GM12878 (cell line): ENCODE measurements at regions not wholly inside any gene's neighbourhood (a gene's known extent, or its start where the extent isn't known, plus 50 kb on each side); places are given as distances from the start of the nearest gene placed in this dataset.
A peak's percentile ranks its signal among the peaks of the same experiment; 100 is the strongest.

Experiments
- ATAC-seq: fragments of 200-7000 bp; cut with Tn5 transposase; 3 replicates; pipeline ENCODE4 v1.9.1; 2020; ENCODE audit warnings: mild to moderate bottlenecking, moderate library complexity
- BruUV-seq: library from RNA; stranded (reverse); fragments of 400-500 nt; replicated peaks from 2 replicates; lab custom pipeline; 2021; lab: Mats Ljungman, UMichigan
- CTCF ChIA-PET: fragments of 300-600 bp; sonication (Branson Sonifier 250); formaldehyde crosslinking; extraction: SDS; loops from one replicate; lab custom pipeline; 2021; ENCODE audit warnings: inconsistent platforms; lab: Yijun Ruan, JAX
- POLR2A ChIA-PET: fragments of 350-600 bp; formaldehyde crosslinking; extraction: SDS; loops from one replicate; lab custom pipeline; 2021; ENCODE audit warnings: inconsistent platforms; lab: Charles Lee
- RAD21 ChIA-PET: fragments of 300-600 bp; sonication (Branson Sonifier 250); formaldehyde crosslinking; loops from one replicate; lab custom pipeline; 2023; ENCODE audit warnings: antibody characterized with exemption; ENCODE audit not compliant: unreplicated experiment; lab: Charles Lee
- SMC1A ChIA-PET: fragments of 300-600 bp; sonication (Branson Sonifier 250); formaldehyde crosslinking; loops from one replicate; lab custom pipeline; 2023; ENCODE audit not compliant: unreplicated experiment, uncharacterized antibody; lab: Charles Lee
- DNase-seq: peaks from one replicate; pipeline ENCODE4 v3.0.0-alpha.2; 2011; ENCODE audit warnings: low read depth, low spot score
- FAIRE-seq: peaks from 3 replicates; lab custom pipeline; 2011; peaks lifted over from hg19 to GRCh38; lab: Jason Lieb, UNC
- H2AFZ ChIP-seq: 2 replicates; pipeline ENCODE4 v1.6.0; 2011; ENCODE audit warnings: low read depth, low read length, control low read depth; ENCODE audit not compliant: control insufficient read depth
- H3K27ac ChIP-seq: 2 replicates; pipeline ENCODE4 v1.5.1; 2011; ENCODE audit warnings: control low read depth; ENCODE audit not compliant: control insufficient read depth, insufficient read depth
- H3K27me3 ChIP-seq, 2 experiments: replicated peaks in 1 of 2; 2 replicates each; pipeline versions ENCODE4 v1.6.0 to v1.6.1; 2011; ENCODE audit warnings: low read length in 1 of 2; ENCODE audit not compliant: control insufficient read depth in 2 of 2, insufficient read depth in 2 of 2
- H3K36me3 ChIP-seq, 2 experiments: 2 replicates each; pipeline ENCODE4 v1.5.1; 2011; ENCODE audit warnings: low read length in 1 of 2; ENCODE audit not compliant: control insufficient read depth in 2 of 2, insufficient read depth in 2 of 2
- H3K4me1 ChIP-seq: 2 replicates; pipeline ENCODE4 v1.6.1; 2011; ENCODE audit warnings: mild to moderate bottlenecking, low read length, moderate library complexity, mixed read lengths; ENCODE audit not compliant: control insufficient read depth, insufficient read depth
- H3K4me2 ChIP-seq: 2 replicates; pipeline ENCODE4 v1.6.0; 2011; ENCODE audit warnings: control low read depth; ENCODE audit not compliant: control insufficient read depth, insufficient read depth
- H3K4me3 ChIP-seq: fragments of 200-600 bp; sonication (generic); 2 replicates; pipeline ENCODE4 v1.5.1; 2016
- H3K79me2 ChIP-seq: 2 replicates; pipeline ENCODE4 v1.6.0; 2011; ENCODE audit warnings: low read length; ENCODE audit not compliant: control insufficient read depth, insufficient read depth
- H3K9ac ChIP-seq: 2 replicates; pipeline ENCODE4 v1.8.0; 2011; ENCODE audit warnings: low read length, control low read depth, mixed read lengths; ENCODE audit not compliant: control insufficient read depth, insufficient read depth
- H3K9me3 ChIP-seq: replicated peaks from 3 replicates; pipeline ENCODE4 v1.5.1; 2011; ENCODE audit warnings: mild to moderate bottlenecking, low read length; ENCODE audit not compliant: control insufficient read depth, insufficient read depth
- H4K20me1 ChIP-seq: 2 replicates; pipeline ENCODE4 v1.6.0; 2011; ENCODE audit not compliant: control insufficient read depth, insufficient read depth
- ASH2L ChIP-seq: fragments of 300-600, 200-600 bp; sonication (generic); IDR thresholded peaks from 2 replicates; pipeline ENCODE4 v1.6.1; 2017; ENCODE audit warnings: low read depth, mild to moderate bottlenecking, borderline replicate concordance
- CBFB ChIP-seq: IDR thresholded peaks from 2 replicates; pipeline ENCODE4 v1.6.1; 2016; ENCODE audit warnings: antibody characterized with exemption, low read depth
- CBX5 ChIP-seq: sonication (generic); IDR thresholded peaks from 2 replicates; pipeline ENCODE4 v1.6.1; 2016; ENCODE audit warnings: low read depth, moderate library complexity, mild to moderate bottlenecking, inconsistent platforms
- CREM ChIP-seq: IDR thresholded peaks from 2 replicates; pipeline ENCODE4 v1.6.1; 2014; ENCODE audit warnings: antibody characterized with exemption, low read depth
- EZH2 ChIP-seq: IDR thresholded peaks from 2 replicates; pipeline ENCODE4 v1.6.1; 2012; ENCODE audit warnings: low read depth, mild to moderate bottlenecking, control low read depth, inconsistent platforms, low read length, borderline replicate concordance; ENCODE audit not compliant: control insufficient read depth
- FOXM1 ChIP-seq: IDR thresholded peaks from 2 replicates; pipeline ENCODE4 v1.6.1; 2012; ENCODE audit warnings: low read depth, mild to moderate bottlenecking, inconsistent platforms, low read length, moderate library complexity
- MEF2B ChIP-seq: fragments of 450-650 bp; IDR thresholded peaks from 2 replicates; pipeline ENCODE4 v1.6.1; 2018; ENCODE audit warnings: mild to moderate bottlenecking, moderate library complexity; ENCODE audit not compliant: partially characterized antibody, poor library complexity, severe bottlenecking
- NR2C1 ChIP-seq: fragments of 450-650 bp; IDR thresholded peaks from 2 replicates; pipeline ENCODE4 v1.6.1; 2017; ENCODE audit warnings: antibody characterized with exemption, mild to moderate bottlenecking, moderate library complexity
- PAX8 ChIP-seq: fragments of 450-650 bp; IDR thresholded peaks from 2 replicates; pipeline ENCODE4 v1.6.1; 2017; ENCODE audit warnings: mild to moderate bottlenecking, moderate library complexity
- POLR2AphosphoS2 ChIP-seq: IDR thresholded peaks from 2 replicates; pipeline ENCODE4 v1.6.1; 2011; ENCODE audit warnings: low read depth, mild to moderate bottlenecking, low read length, improper control_type of control experiment, moderate library complexity
- RAD51 ChIP-seq: fragments of 450-650 bp; IDR thresholded peaks from 2 replicates; pipeline ENCODE4 v1.6.1; 2016; ENCODE audit warnings: moderate library complexity, mild to moderate bottlenecking, inconsistent platforms
- RB1 ChIP-seq: fragments of 450-650 bp; formaldehyde crosslinking; IDR thresholded peaks from 2 replicates; pipeline ENCODE4 v1.6.1; 2017; ENCODE audit warnings: mild to moderate bottlenecking, borderline replicate concordance
- RUNX3 ChIP-seq: IDR thresholded peaks from 2 replicates; pipeline ENCODE4 v1.6.1; 2012; ENCODE audit warnings: low read length, inconsistent platforms
- SREBF1 ChIP-seq: IDR thresholded peaks from 2 replicates; pipeline ENCODE4 v1.6.1; 2012; ENCODE audit warnings: mild to moderate bottlenecking, low read length
- WRNIP1 ChIP-seq: IDR thresholded peaks from 2 replicates; pipeline ENCODE4 v1.6.1; 2011; ENCODE audit warnings: low read depth, low read length, improper control_type of control experiment, borderline replicate concordance
- WGBS: methylation state at CpG from one replicate; pipeline ENCODE4 v1.1.6; 2016; ENCODE audit warnings: low lambda C conversion rate; ENCODE audit not compliant: insufficient replicate concordance, insufficient coverage; ENCODE audit errors: missing lambda C conversion rate; 5-methylcytosine and 5-hydroxymethylcytosine counted together
- in situ Hi-C: fragments of 300-500 bp; cut with MboI; formaldehyde crosslinking; loops from 9 replicates; pipeline ENCODE4 v1.14.3; 2018; ENCODE audit warnings: mixed read lengths
- intact Hi-C: fragments of 100-400 bp; cut with micrococcal nuclease; formaldehyde crosslinking; loops from one replicate; pipeline ENCODE4 v1.14.2; 2022; ENCODE audit not compliant: unreplicated experiment
- TF ChIP-seq, protein P1 (sequence below): fragments of 450-650 bp; IDR thresholded peaks from 2 replicates; pipeline ENCODE4 v1.6.1; 2017; ENCODE audit warnings: mild to moderate bottlenecking, moderate library complexity
- TF ChIP-seq, protein P2 (sequence below): IDR thresholded peaks from 2 replicates; pipeline ENCODE4 v1.6.1; 2011; ENCODE audit warnings: borderline replicate concordance, low read depth, mild to moderate bottlenecking, moderate library complexity, mixed read lengths, low read length; ENCODE audit not compliant: insufficient read depth; ENCODE audit errors: extremely low read length
- TF ChIP-seq, protein P3 (sequence below): IDR thresholded peaks from 2 replicates; pipeline ENCODE4 v1.6.1; 2011; ENCODE audit warnings: low read depth, mild to moderate bottlenecking, low read length, moderate library complexity, borderline replicate concordance; ENCODE audit errors: extremely low read depth

DNA sequence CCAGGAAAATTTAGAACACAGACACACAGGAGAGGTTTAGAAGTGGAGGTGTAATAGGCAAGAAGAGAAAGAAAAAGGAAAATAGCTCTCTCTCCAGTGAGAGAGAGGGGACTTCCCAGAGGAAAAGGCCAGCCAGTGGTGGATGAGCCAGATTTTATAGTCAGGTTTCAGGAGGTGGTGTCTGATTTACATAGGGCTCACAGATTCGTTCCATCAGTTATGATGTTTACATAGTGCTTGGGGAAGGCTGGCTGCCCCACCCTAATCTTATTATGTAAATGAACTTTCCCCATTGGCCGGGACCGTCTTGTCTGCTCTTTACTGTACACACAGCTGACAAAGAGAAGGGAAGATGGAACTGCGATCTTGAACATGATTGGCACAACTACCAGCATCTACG is 797.3 kb downstream of the PLA2G4A start:
- DNase-seq (no peak), ATAC-seq (peak; percentile 40), FAIRE-seq (no peak)
- WGBS = 35% methylated on average over 5 of the region's 5 CpGs
- H3K9ac ChIP-seq = no peak overlapping the region
- H3K27ac ChIP-seq = no peak overlapping the region
- H3K4me1 ChIP-seq = no peaks in the 10 kb centered on the region
- RAD21 ChIA-PET = no interaction called here
- POLR2A ChIA-PET = no interaction called here
- CTCF ChIA-PET = no interaction called here
- no peaks in the 10 kb centered on the region for H3K36me3 ChIP-seq
- no peaks in the 10 kb centered on the region for H4K20me1 ChIP-seq
- in situ Hi-C loops (no loop called here), intact Hi-C loops (no loop called here)
- H3K27me3 ChIP-seq = no peaks in the 10 kb centered on the region
- BruUV-seq = no TSS peak
- no peak overlapping the region for H3K4me2 ChIP-seq
- H3K79me2 ChIP-seq = no peaks in the 10 kb centered on the region
- no peaks in the 10 kb centered on the region; the same call in 2 of the 3 replicates for H3K9me3 ChIP-seq
- TF ChIP-seq POLR2AphosphoS2 (no peak), WRNIP1 (no peak), ASH2L (no peak), CREM (no peak), RAD51 (no peak), RUNX3 (no peak), CBX5 (no peak), RB1 (no peak), PAX8 (no peak), NR2C1 (no peak), MEF2B (no peak), FOXM1 (no peak), SREBF1 (no peak), EZH2 (no peak), CBFB (no peak)
- TF ChIP-seq, protein P1, sequence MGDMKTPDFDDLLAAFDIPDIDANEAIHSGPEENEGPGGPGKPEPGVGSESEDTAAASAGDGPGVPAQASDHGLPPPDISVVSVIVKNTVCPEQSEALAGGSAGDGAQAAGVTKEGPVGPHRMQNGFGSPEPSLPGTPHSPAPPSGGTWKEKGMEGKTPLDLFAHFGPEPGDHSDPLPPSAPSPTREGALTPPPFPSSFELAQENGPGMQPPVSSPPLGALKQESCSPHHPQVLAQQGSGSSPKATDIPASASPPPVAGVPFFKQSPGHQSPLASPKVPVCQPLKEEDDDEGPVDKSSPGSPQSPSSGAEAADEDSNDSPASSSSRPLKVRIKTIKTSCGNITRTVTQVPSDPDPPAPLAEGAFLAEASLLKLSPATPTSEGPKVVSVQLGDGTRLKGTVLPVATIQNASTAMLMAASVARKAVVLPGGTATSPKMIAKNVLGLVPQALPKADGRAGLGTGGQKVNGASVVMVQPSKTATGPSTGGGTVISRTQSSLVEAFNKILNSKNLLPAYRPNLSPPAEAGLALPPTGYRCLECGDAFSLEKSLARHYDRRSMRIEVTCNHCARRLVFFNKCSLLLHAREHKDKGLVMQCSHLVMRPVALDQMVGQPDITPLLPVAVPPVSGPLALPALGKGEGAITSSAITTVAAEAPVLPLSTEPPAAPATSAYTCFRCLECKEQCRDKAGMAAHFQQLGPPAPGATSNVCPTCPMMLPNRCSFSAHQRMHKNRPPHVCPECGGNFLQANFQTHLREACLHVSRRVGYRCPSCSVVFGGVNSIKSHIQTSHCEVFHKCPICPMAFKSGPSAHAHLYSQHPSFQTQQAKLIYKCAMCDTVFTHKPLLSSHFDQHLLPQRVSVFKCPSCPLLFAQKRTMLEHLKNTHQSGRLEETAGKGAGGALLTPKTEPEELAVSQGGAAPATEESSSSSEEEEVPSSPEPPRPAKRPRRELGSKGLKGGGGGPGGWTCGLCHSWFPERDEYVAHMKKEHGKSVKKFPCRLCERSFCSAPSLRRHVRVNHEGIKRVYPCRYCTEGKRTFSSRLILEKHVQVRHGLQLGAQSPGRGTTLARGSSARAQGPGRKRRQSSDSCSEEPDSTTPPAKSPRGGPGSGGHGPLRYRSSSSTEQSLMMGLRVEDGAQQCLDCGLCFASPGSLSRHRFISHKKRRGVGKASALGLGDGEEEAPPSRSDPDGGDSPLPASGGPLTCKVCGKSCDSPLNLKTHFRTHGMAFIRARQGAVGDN = no peak
- TF ChIP-seq, protein P2, sequence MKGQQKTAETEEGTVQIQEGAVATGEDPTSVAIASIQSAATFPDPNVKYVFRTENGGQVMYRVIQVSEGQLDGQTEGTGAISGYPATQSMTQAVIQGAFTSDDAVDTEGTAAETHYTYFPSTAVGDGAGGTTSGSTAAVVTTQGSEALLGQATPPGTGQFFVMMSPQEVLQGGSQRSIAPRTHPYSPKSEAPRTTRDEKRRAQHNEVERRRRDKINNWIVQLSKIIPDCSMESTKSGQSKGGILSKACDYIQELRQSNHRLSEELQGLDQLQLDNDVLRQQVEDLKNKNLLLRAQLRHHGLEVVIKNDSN = no peak
- TF ChIP-seq, protein P3, sequence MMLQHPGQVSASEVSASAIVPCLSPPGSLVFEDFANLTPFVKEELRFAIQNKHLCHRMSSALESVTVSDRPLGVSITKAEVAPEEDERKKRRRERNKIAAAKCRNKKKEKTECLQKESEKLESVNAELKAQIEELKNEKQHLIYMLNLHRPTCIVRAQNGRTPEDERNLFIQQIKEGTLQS = no peak
- TF ChIP-seq, all 136 proteins: peak for 0
- Histone ChIP-seq H3K4me3 (no peak overlapping the region), H2AFZ (no peak overlapping the region)
- SMC1A ChIA-PET = no interaction called here
